Spinal cord (tissue), 9 donors: ENCODE measurements at regions not wholly inside any gene's neighbourhood (a gene's known extent, or its start where the extent isn't known, plus 50 kb on each side); places are given as distances from the start of the nearest gene placed in this dataset.
A peak's percentile ranks its signal among the peaks of the same experiment; 100 is the strongest.
"Not testable (repeated sequence)": the region's sequence is repeated elsewhere in the genome, so short reads cannot be mapped to it uniquely, and the experiment has no call there.

Source experiments
- DNase-seq, 6 donors: peaks; one replicate each; pipeline versions ENCODE4 v3.0.0 to v3.0.0-alpha.2; 2013 to 2015; ENCODE audit warnings: low spot score in 6 of 6, low read depth in 4 of 6
- H3K27ac ChIP-seq: one replicate; pipeline ENCODE4 v1.5.1; 2013; ENCODE audit warnings: low read depth, low read length, control low read depth
- H3K27me3 ChIP-seq: one replicate; pipeline ENCODE4 v1.6.1; 2013; ENCODE audit warnings: low read length; ENCODE audit not compliant: control insufficient read depth, insufficient read depth
- H3K36me3 ChIP-seq: one replicate; pipeline ENCODE4 v1.6.1; 2013; ENCODE audit warnings: low read length; ENCODE audit not compliant: control insufficient read depth, insufficient read depth
- H3K4me1 ChIP-seq: one replicate; pipeline ENCODE4 v1.6.1; 2013; ENCODE audit warnings: low read length; ENCODE audit not compliant: control insufficient read depth, insufficient read depth
- H3K4me3 ChIP-seq: one replicate; pipeline ENCODE4 v1.5.1; 2013; ENCODE audit warnings: low read depth, low read length, control low read depth
- H3K9me3 ChIP-seq: one replicate; pipeline ENCODE4 v1.6.1; 2013; ENCODE audit warnings: low read length; ENCODE audit not compliant: control insufficient read depth, insufficient read depth
- WGBS: methylation state at CpG from one replicate; pipeline ENCODE4 v1.1.5; 2013; ENCODE audit warnings: missing lambda C conversion rate; ENCODE audit not compliant: insufficient coverage; 5-methylcytosine and 5-hydroxymethylcytosine counted together
- donor health status: healthy.

DNA sequence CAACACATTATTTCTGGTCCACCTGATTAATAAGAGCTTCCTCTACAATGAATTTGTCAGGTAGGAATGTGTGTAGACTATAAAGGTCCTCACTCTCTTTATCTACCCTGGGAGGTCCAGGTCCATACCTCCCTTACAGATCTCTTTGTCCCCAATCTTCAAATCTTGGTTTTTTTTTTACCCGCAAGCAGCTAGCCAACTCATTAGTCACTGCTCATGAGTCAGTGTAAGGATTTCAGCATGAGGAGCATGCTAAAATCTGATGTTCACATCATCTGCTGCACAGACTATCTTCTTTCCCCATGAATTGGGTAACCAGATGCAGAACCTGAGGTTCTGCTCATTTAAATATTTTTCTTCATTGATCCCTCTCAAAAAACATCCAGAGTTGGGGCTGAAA lies 397.0 kb upstream of the ISX start:
- WGBS: no CpG with 5 or more reads among the region's 1 CpG
- Histone ChIP-seq H3K4me1 (no peaks in the 10 kb centered on the region), H3K4me3 (no peak overlapping the region), H3K36me3 (no peaks in the 10 kb centered on the region), H3K27me3 (no peaks in the 10 kb centered on the region), H3K9me3 (no peaks in the 10 kb centered on the region), H3K27ac (no peak overlapping the region)
- no peak for DNase-seq

DNA sequence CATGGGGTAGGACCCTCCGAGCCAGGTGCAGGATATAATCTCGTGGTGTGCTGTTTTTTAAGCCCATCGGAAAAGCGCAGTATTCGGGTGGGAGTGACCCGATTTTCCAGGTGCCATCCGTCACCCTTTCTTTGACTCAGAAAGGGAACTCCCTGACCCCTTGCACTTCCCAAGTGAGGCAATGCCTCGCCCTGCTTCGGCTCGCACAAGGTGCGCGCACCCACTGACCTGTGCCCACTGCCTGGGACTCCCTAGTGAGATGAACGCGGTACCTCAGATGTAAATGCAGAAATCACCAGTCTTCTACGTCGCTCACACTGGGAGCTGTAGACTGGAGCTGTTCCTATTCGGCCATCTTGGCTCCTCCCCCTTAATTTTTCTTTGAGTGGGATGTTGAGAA lies 382.9 kb upstream of the ISX start:
- not testable (repeated sequence) for DNase-seq, H3K27ac ChIP-seq, H3K4me1 ChIP-seq, H3K4me3 ChIP-seq, H3K27me3 ChIP-seq, H3K9me3 ChIP-seq, H3K36me3 ChIP-seq
- WGBS: 81% methylated on average over 3 of the region's 17 CpGs

DNA sequence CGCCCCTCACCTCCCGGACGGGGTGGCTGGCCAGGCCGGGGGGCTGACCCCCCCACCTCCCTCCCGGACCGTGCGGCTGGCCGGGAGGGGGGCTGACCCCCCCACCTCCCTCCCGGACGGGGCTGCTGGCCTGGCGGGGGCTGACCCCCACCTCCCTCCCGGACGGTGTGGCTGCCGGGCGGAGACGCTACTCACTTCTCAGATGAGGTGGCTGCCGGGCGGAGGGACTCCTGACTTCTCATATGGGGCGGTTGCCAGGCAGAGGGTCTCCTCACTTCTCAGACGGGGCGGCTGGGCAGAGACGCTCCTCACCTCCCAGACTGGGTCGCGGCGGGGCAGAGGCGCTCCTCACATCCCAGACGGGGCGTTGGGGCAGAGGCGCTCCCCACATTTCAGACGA lies 381.7 kb upstream of the ISX start:
- not testable (repeated sequence) for H3K9me3 ChIP-seq, H3K4me1 ChIP-seq, H3K36me3 ChIP-seq, H3K27ac ChIP-seq, H3K4me3 ChIP-seq, DNase-seq, H3K27me3 ChIP-seq
- WGBS: 92% methylated on average over 17 of the region's 30 CpGs

DNA sequence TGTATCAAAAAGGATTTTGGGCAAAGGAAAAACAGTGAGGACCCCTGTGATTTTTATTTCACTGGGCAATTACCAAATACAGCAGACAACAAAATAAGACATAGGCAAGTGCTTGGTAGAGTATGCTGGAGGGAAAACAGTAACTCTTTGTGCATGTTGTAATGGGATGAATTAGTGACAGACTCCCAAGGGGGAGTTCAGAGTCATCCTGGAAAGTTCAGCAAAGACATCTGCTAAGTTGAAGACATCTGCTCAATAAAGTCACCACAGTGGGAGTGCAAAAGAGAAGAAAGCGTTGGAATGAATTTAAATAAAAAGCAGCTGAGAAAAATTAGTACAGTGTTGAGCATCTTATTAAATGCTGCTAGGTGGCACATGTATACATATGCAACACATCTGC lies 378.8 kb upstream of the ISX start:
- no peaks in the 10 kb centered on the region for H3K27me3 ChIP-seq
- H3K9me3 ChIP-seq: no peaks in the 10 kb centered on the region
- no peak overlapping the region for H3K27ac ChIP-seq
- WGBS: 40% methylated on average over 1 of the region's 1 CpG
- H3K4me1 ChIP-seq: no peaks in the 10 kb centered on the region
- peak; percentile 7 to 83 (median 20) for DNase-seq
- H3K36me3 ChIP-seq: no peaks in the 10 kb centered on the region
- H3K4me3 ChIP-seq: no peak overlapping the region

DNA sequence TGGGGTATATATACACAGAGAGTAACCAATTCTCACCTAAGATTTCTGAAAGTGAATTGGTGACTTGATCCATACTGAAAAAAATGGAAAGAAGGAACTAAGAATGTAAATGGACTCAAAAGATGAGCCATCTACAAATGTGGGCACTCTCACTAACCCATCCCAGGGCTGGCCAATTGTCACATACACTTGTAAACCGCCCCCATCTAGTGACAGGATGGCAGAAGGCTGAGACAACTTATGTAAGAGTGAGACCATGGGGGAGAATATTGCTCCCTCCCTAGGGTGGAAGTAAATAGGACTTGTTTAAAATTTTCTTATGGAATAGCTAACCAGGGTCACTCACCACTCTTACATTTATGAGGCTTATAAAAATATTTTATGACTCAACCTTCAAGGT lies 377.1 kb upstream of the ISX start:
- no CpG with 5 or more reads among the region's 1 CpG for WGBS
- no peaks in the 10 kb centered on the region for H3K4me1 ChIP-seq
- H3K36me3 ChIP-seq: no peaks in the 10 kb centered on the region
- H3K9me3 ChIP-seq: no peaks in the 10 kb centered on the region
- no peak for DNase-seq
- H3K27me3 ChIP-seq: no peaks in the 10 kb centered on the region
- no peak overlapping the region for H3K4me3 ChIP-seq
- no peak overlapping the region for H3K27ac ChIP-seq

DNA sequence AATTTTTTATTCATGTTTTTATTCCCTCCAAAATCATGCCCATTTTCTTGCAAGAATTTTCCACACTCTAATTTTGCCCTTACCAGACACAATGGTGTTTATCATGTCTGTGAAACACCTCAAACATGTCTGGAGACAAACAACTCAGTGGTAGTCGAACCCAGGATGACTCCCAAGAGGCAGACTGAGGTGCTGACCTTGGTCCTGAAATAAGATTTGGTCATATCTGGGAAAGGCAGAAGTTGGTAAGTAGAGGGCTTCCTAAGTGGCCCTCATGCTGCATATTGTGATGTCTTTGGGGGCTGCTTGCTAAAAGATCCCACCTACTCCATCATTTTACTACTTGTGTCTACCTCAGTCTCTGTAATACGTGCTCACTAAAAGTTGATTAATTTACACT lies 369.4 kb upstream of the ISX start:
- H3K36me3 ChIP-seq: no peaks in the 10 kb centered on the region
- no peaks in the 10 kb centered on the region for H3K4me1 ChIP-seq
- H3K9me3 ChIP-seq: no peaks in the 10 kb centered on the region
- H3K27me3 ChIP-seq: no peaks in the 10 kb centered on the region
- no peak overlapping the region for H3K27ac ChIP-seq
- H3K4me3 ChIP-seq: no peak overlapping the region
- DNase-seq: peak in 1 of 6 donors; percentile 7
- 38% methylated on average over 1 of the region's 2 CpGs for WGBS

DNA sequence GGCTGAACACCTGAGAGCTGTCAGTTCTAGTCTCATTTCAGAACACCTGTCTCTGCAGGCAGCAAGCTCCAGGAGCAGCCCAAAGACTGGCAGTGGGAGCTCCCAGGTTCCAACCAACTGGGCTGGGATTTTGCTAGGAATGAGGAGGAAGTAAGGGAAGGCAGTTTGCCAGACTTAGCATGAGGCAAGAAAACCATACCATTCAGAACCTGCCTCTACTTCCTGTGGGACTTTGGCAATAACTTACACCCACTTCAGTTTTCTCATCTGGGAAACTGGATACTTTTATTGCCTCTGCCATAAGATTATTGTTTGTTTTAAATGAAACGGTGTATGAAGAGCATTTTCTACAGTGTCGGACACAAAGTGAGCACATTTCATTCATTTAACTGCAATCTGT lies 363.7 kb upstream of the ISX start:
- Histone ChIP-seq H3K4me1 (no peaks in the 10 kb centered on the region), H3K4me3 (no peak overlapping the region), H3K27ac (no peak overlapping the region), H3K27me3 (no peaks in the 10 kb centered on the region), H3K9me3 (no peaks in the 10 kb centered on the region), H3K36me3 (no peaks in the 10 kb centered on the region)
- no peak for DNase-seq
- 88% methylated on average over 2 of the region's 2 CpGs for WGBS

DNA sequence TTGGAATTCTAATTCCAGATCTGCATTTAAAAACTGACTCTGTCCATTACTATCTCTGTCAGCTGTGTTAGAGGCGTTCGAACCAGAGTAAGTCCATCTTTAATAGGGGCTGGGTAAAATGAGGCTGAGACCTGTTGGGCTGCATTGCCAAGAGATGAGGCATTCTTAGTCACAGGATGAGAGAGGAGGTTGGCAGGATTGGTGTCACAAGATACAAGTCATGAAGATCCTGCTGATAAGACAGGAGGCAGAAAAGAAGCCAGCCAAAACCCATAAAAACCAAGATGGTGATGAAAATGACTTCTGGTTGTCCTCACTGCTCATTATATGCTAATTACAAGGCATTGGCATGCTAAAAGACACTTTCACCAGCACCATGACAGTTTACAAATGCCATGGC lies 356.3 kb upstream of the ISX start:
- Histone ChIP-seq H3K4me3 (no peak overlapping the region), H3K27me3 (no peaks in the 10 kb centered on the region), H3K36me3 (no peaks in the 10 kb centered on the region), H3K9me3 (no peaks in the 10 kb centered on the region), H3K27ac (no peak overlapping the region), H3K4me1 (no peaks in the 10 kb centered on the region)
- no peak for DNase-seq
- WGBS: no CpG with 5 or more reads among the region's 2 CpGs

DNA sequence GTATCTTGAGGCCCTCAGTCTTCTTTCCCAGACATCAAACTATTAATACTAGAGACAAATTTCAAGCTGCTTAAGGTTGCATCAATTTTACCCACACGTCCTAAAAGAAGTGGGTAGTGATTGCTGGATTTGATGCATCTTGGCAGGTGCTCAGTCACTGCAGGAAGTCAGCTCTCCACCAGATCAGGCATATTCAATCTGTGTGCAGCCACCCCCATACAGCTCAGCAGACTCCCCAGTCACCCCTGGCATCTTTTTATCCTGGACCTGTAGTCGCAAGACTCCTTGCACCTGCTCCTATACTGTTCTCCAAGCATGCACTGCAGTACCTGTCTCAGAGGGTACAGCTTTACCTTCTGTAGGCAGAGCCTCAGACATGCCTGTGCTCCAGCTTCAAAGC lies 343.1 kb upstream of the ISX start:
- Histone ChIP-seq H3K4me3 (no peak overlapping the region), H3K36me3 (no peaks in the 10 kb centered on the region), H3K4me1 (no peaks in the 10 kb centered on the region), H3K27me3 (no peaks in the 10 kb centered on the region), H3K9me3 (peaks cover 3% of the 10 kb centered on the region), H3K27ac (no peak overlapping the region)
- no peak for DNase-seq
- WGBS: 93% methylated on average over 1 of the region's 2 CpGs

DNA sequence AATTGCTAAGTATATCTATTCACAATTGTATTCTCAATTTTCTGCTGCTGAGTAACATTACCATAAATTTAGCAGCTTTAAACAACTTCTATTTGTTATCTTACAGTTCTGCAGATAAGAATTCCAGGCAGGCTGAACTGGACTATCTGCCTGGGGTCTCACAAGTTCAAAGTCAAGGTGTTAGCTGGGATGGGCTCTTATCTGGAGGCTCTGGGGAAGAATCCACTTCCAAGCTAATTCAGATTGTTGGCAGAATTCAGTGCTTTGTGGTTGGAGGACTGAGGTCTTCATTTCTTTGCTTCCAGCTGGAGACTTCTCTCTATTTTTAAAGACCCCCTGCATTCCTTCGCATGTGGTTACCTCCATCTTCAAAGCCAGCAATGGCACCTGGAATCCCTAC lies 329.9 kb upstream of the ISX start:
- Histone ChIP-seq H3K4me1 (no peaks in the 10 kb centered on the region), H3K9me3 (no peaks in the 10 kb centered on the region), H3K27ac (no peak overlapping the region), H3K4me3 (no peak overlapping the region), H3K36me3 (no peaks in the 10 kb centered on the region), H3K27me3 (no peaks in the 10 kb centered on the region)
- DNase-seq: no peak
- WGBS: 83% methylated on average over 1 of the region's 1 CpG
